ENCODE measurements at regions not wholly inside any gene's neighbourhood (a gene's known extent, or its start where the extent isn't known, plus 50 kb on each side); places are given as distances from the start of the nearest gene placed in this dataset.

DNA sequence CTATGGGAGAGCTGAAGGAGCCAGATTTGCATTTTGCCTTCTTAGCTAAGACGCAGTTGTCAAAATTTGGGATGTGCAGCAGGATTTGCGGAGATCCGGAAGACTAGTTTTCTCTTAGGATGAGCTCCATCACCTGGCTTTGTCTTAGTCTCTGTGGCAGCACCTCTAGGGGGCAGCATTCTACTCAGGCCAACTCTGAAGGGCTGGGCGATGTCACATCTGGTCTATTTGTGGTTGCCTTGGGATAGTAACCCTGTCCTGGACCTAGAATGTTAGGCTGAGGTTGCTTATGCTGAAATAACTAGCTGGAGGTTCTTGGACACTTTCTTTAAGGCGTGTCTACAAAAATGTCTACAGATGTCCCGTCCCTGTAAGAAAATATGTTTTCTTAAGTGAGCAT lies 116.2 kb downstream of the FAT3 start:
- Histone ChIP-seq H3K36me3 (ENCODE audit: control insufficient read depth in 4 of 4, insufficient read depth in 3 of 4, low read depth in 1 of 4, low read length in 3 of 4) (no peaks in the 10 kb centered on the region), H3K27ac (ENCODE audit: low read depth in 1 of 2, low read length in 2 of 2) (no peak overlapping the region), H3K4me1 (ENCODE audit: control insufficient read depth in 4 of 4, insufficient read depth in 4 of 4, low read length in 3 of 4) (no peaks in the 10 kb centered on the region), H3K9ac (ENCODE audit: low read depth in 1 of 2, low read length in 2 of 2) (no peak overlapping the region), H3K27me3 (ENCODE audit: control insufficient read depth in 4 of 4, insufficient read depth in 4 of 4, low read length in 3 of 4) (no peaks in the 10 kb centered on the region), H3K4me3 (ENCODE audit: low read depth in 1 of 3, low read length in 3 of 3) (no peak overlapping the region), H3K9me3 (ENCODE audit: control insufficient read depth in 4 of 4, low read length in 3 of 4) (no peaks in the 10 kb centered on the region)
- 84% methylated on average over 6 of the region's 6 CpGs for WGBS
- TF ChIP-seq RAD21 (IDR thresholded peaks at IDR 0.05) = peak; percentile 69 to 81
- TF ChIP-seq FOXA2 (IDR thresholded peaks at IDR 0.05) = no peak
- peak; percentile 40 for TF ChIP-seq CTCF (IDR thresholded peaks at IDR 0.05; ENCODE audit: low read depth, low read length, missing input control)
- DNase-seq (ENCODE audit: low spot score) = no peak

DNA sequence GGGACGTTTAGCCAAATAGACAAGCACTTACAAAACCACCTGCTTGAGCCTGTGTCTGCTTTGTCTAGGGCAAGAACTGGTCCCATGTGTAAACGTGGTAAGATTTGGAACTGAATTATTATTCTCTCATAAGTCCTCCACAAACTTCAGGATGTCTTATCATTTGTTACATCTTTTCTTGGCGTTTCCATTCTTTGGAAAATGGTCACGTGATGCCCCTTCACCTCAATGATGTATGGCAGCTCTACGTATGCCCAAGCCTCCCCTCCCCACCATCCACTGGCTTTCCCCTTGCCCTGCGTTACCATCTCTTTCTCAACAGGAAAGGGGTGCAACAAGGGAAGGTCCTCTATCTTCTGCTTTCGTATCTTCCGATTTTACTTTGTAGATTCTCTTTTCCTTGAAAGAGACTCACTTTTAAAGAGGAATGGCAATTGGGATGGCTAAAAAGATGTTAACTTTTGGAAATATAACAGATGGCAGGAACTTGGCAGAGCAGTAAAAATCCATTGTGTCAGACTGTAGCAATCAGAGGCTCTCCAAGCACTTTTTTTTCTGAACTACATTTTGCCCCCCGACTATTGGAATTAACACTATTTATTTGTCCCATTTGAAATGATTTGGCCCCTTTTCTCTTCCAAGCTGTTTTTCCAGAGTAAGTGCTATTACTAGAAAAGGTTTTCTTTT lies 117.6 kb downstream of the FAT3 start:
- H3K9me3 ChIP-seq (ENCODE audit: control insufficient read depth in 4 of 4, low read length in 3 of 4) = no peaks in the 10 kb centered on the region
- no peak overlapping the region for H3K27ac ChIP-seq (ENCODE audit: low read depth in 1 of 2, low read length in 2 of 2)
- no peak for DNase-seq (ENCODE audit: low spot score)
- H3K4me1 ChIP-seq (ENCODE audit: control insufficient read depth in 4 of 4, insufficient read depth in 4 of 4, low read length in 3 of 4) = peaks cover 0 to 9% (median 4%) of the 10 kb centered on the region in 4 donors
- H3K4me3 ChIP-seq (ENCODE audit: low read depth in 1 of 3, low read length in 3 of 3) = no peak overlapping the region
- WGBS = 84% methylated on average over 9 of the region's 9 CpGs
- TF ChIP-seq CTCF (IDR thresholded peaks at IDR 0.05; ENCODE audit: low read depth, low read length, missing input control) (no peak), FOXA2 (IDR thresholded peaks at IDR 0.05) (no peak), JUND (IDR thresholded peaks at IDR 0.05) (no peak), HNF4A (conservative IDR thresholded peaks at IDR 0.05) (no peak), RAD21 (IDR thresholded peaks at IDR 0.05) (no peak), GABPA (IDR thresholded peaks at IDR 0.05 in 1 of 2, conservative IDR thresholded peaks at IDR 0.05 in 1 of 2) (no peak), YY1 (IDR thresholded peaks at IDR 0.05) (no peak), HNF4G (IDR thresholded peaks at IDR 0.05) (no peak), REST (IDR thresholded peaks at IDR 0.05) (no peak), RXRA (IDR thresholded peaks at IDR 0.05) (no peak), FOXA1 (IDR thresholded peaks at IDR 0.05) (no peak), SP1 (IDR thresholded peaks at IDR 0.05) (no peak), TAF1 (conservative IDR thresholded peaks at IDR 0.05) (no peak), EGR1 (IDR thresholded peaks at IDR 0.05; ENCODE audit: low read depth in 2 of 2) (no peak)
- TF ChIP-seq, protein P1, sequence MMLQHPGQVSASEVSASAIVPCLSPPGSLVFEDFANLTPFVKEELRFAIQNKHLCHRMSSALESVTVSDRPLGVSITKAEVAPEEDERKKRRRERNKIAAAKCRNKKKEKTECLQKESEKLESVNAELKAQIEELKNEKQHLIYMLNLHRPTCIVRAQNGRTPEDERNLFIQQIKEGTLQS (IDR thresholded peaks at IDR 0.05) = no peak
- TF ChIP-seq, protein P2, sequence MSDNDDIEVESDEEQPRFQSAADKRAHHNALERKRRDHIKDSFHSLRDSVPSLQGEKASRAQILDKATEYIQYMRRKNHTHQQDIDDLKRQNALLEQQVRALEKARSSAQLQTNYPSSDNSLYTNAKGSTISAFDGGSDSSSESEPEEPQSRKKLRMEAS (IDR thresholded peaks at IDR 0.05) = no peak
- TF ChIP-seq, protein P3, sequence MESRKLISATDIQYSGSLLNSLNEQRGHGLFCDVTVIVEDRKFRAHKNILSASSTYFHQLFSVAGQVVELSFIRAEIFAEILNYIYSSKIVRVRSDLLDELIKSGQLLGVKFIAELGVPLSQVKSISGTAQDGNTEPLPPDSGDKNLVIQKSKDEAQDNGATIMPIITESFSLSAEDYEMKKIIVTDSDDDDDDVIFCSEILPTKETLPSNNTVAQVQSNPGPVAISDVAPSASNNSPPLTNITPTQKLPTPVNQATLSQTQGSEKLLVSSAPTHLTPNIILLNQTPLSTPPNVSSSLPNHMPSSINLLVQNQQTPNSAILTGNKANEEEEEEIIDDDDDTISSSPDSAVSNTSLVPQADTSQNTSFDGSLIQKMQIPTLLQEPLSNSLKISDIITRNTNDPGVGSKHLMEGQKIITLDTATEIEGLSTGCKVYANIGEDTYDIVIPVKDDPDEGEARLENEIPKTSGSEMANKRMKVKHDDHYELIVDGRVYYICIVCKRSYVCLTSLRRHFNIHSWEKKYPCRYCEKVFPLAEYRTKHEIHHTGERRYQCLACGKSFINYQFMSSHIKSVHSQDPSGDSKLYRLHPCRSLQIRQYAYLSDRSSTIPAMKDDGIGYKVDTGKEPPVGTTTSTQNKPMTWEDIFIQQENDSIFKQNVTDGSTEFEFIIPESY (IDR thresholded peaks at IDR 0.05) = no peak
- no peaks in the 10 kb centered on the region for H3K36me3 ChIP-seq (ENCODE audit: control insufficient read depth in 4 of 4, insufficient read depth in 3 of 4, low read depth in 1 of 4, low read length in 3 of 4)
- H3K9ac ChIP-seq (ENCODE audit: low read depth in 1 of 2, low read length in 2 of 2) = no peak overlapping the region
- H3K27me3 ChIP-seq (ENCODE audit: control insufficient read depth in 4 of 4, insufficient read depth in 4 of 4, low read length in 3 of 4) = no peaks in the 10 kb centered on the region

Measured in liver (tissue), 8 donors.